GM12878 (cell line): ENCODE measurements at regions not wholly inside any gene's neighbourhood (a gene's known extent, or its start where the extent isn't known, plus 50 kb on each side); places are given as distances from the start of the nearest gene placed in this dataset.

Experiments
- ATAC-seq: fragments of 200-7000 bp; cut with Tn5 transposase; 3 replicates; pipeline ENCODE4 v1.9.1; 2020; ENCODE audit warnings: mild to moderate bottlenecking, moderate library complexity
- BruUV-seq: library from RNA; stranded (reverse); fragments of 400-500 nt; replicated peaks from 2 replicates; lab custom pipeline; 2021; lab: Mats Ljungman, UMichigan
- CTCF ChIA-PET: fragments of 300-600 bp; sonication (Branson Sonifier 250); formaldehyde crosslinking; extraction: SDS; loops from one replicate; lab custom pipeline; 2021; ENCODE audit warnings: inconsistent platforms; lab: Yijun Ruan, JAX
- POLR2A ChIA-PET: fragments of 350-600 bp; formaldehyde crosslinking; extraction: SDS; loops from one replicate; lab custom pipeline; 2021; ENCODE audit warnings: inconsistent platforms; lab: Charles Lee
- RAD21 ChIA-PET: fragments of 300-600 bp; sonication (Branson Sonifier 250); formaldehyde crosslinking; loops from one replicate; lab custom pipeline; 2023; ENCODE audit warnings: antibody characterized with exemption; ENCODE audit not compliant: unreplicated experiment; lab: Charles Lee
- SMC1A ChIA-PET: fragments of 300-600 bp; sonication (Branson Sonifier 250); formaldehyde crosslinking; loops from one replicate; lab custom pipeline; 2023; ENCODE audit not compliant: unreplicated experiment, uncharacterized antibody; lab: Charles Lee
- DNase-seq: peaks from one replicate; pipeline ENCODE4 v3.0.0-alpha.2; 2011; ENCODE audit warnings: low read depth, low spot score
- FAIRE-seq: peaks from 3 replicates; lab custom pipeline; 2011; peaks lifted over from hg19 to GRCh38; lab: Jason Lieb, UNC
- H2AFZ ChIP-seq: 2 replicates; pipeline ENCODE4 v1.6.0; 2011; ENCODE audit warnings: low read depth, low read length, control low read depth; ENCODE audit not compliant: control insufficient read depth
- H3K27ac ChIP-seq: 2 replicates; pipeline ENCODE4 v1.5.1; 2011; ENCODE audit warnings: control low read depth; ENCODE audit not compliant: control insufficient read depth, insufficient read depth
- H3K27me3 ChIP-seq, 2 experiments: replicated peaks in 1 of 2; 2 replicates each; pipeline versions ENCODE4 v1.6.0 to v1.6.1; 2011; ENCODE audit warnings: low read length in 1 of 2; ENCODE audit not compliant: control insufficient read depth in 2 of 2, insufficient read depth in 2 of 2
- H3K36me3 ChIP-seq, 2 experiments: 2 replicates each; pipeline ENCODE4 v1.5.1; 2011; ENCODE audit warnings: low read length in 1 of 2; ENCODE audit not compliant: control insufficient read depth in 2 of 2, insufficient read depth in 2 of 2
- H3K4me1 ChIP-seq: 2 replicates; pipeline ENCODE4 v1.6.1; 2011; ENCODE audit warnings: mild to moderate bottlenecking, low read length, moderate library complexity, mixed read lengths; ENCODE audit not compliant: control insufficient read depth, insufficient read depth
- H3K4me2 ChIP-seq: 2 replicates; pipeline ENCODE4 v1.6.0; 2011; ENCODE audit warnings: control low read depth; ENCODE audit not compliant: control insufficient read depth, insufficient read depth
- H3K4me3 ChIP-seq: fragments of 200-600 bp; sonication (generic); 2 replicates; pipeline ENCODE4 v1.5.1; 2016
- H3K79me2 ChIP-seq: 2 replicates; pipeline ENCODE4 v1.6.0; 2011; ENCODE audit warnings: low read length; ENCODE audit not compliant: control insufficient read depth, insufficient read depth
- H3K9ac ChIP-seq: 2 replicates; pipeline ENCODE4 v1.8.0; 2011; ENCODE audit warnings: low read length, control low read depth, mixed read lengths; ENCODE audit not compliant: control insufficient read depth, insufficient read depth
- H3K9me3 ChIP-seq: replicated peaks from 3 replicates; pipeline ENCODE4 v1.5.1; 2011; ENCODE audit warnings: mild to moderate bottlenecking, low read length; ENCODE audit not compliant: control insufficient read depth, insufficient read depth
- H4K20me1 ChIP-seq: 2 replicates; pipeline ENCODE4 v1.6.0; 2011; ENCODE audit not compliant: control insufficient read depth, insufficient read depth
- CBFB ChIP-seq: IDR thresholded peaks from 2 replicates; pipeline ENCODE4 v1.6.1; 2016; ENCODE audit warnings: antibody characterized with exemption, low read depth
- CEBPB ChIP-seq, 2 experiments: fragments of 150-350 bp in 1 of 2; IDR thresholded peaks; 2 replicates each; pipeline ENCODE4 v1.6.1; 2012 to 2014; ENCODE audit warnings: low read depth in 2 of 2, low read length in 2 of 2, borderline replicate concordance in 1 of 2, inconsistent platforms in 1 of 2
- JUND ChIP-seq: IDR thresholded peaks from 2 replicates; pipeline ENCODE4 v1.6.1; 2012; ENCODE audit warnings: low read depth, mild to moderate bottlenecking, low read length, improper control_type of control experiment, moderate library complexity
- KAT2A ChIP-seq: conservative IDR thresholded peaks from 2 replicates; pipeline ENCODE4 v1.6.1; 2011; ENCODE audit warnings: low read depth, low read length; ENCODE audit not compliant: control insufficient read depth
- KLF5 ChIP-seq: fragments of 450-650 bp; IDR thresholded peaks from 2 replicates; pipeline ENCODE4 v1.6.1; 2014; ENCODE audit warnings: mild to moderate bottlenecking; ENCODE audit not compliant: partially characterized antibody
- WRNIP1 ChIP-seq: IDR thresholded peaks from 2 replicates; pipeline ENCODE4 v1.6.1; 2011; ENCODE audit warnings: low read depth, low read length, improper control_type of control experiment, borderline replicate concordance
- ZSCAN29 ChIP-seq: fragments of 450-650 bp; IDR thresholded peaks from 2 replicates; pipeline ENCODE4 v1.6.1; 2017; ENCODE audit warnings: mild to moderate bottlenecking, moderate library complexity
- WGBS: methylation state at CpG from one replicate; pipeline ENCODE4 v1.1.6; 2016; ENCODE audit warnings: low lambda C conversion rate; ENCODE audit not compliant: insufficient replicate concordance, insufficient coverage; ENCODE audit errors: missing lambda C conversion rate; 5-methylcytosine and 5-hydroxymethylcytosine counted together
- in situ Hi-C: fragments of 300-500 bp; cut with MboI; formaldehyde crosslinking; loops from 9 replicates; pipeline ENCODE4 v1.14.3; 2018; ENCODE audit warnings: mixed read lengths
- intact Hi-C: fragments of 100-400 bp; cut with micrococcal nuclease; formaldehyde crosslinking; loops from one replicate; pipeline ENCODE4 v1.14.2; 2022; ENCODE audit not compliant: unreplicated experiment
- TF ChIP-seq, protein P1 (sequence below): fragments of 450-650 bp; IDR thresholded peaks from 2 replicates; pipeline ENCODE4 v1.6.1; 2016; ENCODE audit warnings: mild to moderate bottlenecking
- TF ChIP-seq, protein P2 (sequence below): IDR thresholded peaks from 2 replicates; pipeline ENCODE4 v1.6.1; 2012; ENCODE audit warnings: low read depth, low read length, improper control_type of control experiment

DNA sequence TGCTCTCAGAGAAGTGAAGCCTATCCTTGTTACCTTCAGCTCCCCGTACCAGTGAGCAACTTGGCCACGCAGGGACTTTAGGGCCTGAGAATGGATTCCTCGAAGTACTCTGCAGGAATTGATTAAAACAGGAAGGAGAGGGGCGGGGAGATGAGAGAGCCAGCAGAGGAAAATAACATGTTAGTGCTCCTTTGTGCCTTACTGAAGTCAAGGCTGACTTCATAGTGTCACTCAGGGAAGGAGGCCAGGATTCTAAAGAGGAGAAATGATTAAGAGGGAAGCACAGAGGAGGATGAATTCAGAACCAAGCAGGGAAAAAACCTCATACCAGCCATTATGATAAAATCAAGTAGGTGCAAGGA is 195.6 kb upstream of the RHOBTB1 start (continued):
- TF ChIP-seq WRNIP1: no peak

DNA sequence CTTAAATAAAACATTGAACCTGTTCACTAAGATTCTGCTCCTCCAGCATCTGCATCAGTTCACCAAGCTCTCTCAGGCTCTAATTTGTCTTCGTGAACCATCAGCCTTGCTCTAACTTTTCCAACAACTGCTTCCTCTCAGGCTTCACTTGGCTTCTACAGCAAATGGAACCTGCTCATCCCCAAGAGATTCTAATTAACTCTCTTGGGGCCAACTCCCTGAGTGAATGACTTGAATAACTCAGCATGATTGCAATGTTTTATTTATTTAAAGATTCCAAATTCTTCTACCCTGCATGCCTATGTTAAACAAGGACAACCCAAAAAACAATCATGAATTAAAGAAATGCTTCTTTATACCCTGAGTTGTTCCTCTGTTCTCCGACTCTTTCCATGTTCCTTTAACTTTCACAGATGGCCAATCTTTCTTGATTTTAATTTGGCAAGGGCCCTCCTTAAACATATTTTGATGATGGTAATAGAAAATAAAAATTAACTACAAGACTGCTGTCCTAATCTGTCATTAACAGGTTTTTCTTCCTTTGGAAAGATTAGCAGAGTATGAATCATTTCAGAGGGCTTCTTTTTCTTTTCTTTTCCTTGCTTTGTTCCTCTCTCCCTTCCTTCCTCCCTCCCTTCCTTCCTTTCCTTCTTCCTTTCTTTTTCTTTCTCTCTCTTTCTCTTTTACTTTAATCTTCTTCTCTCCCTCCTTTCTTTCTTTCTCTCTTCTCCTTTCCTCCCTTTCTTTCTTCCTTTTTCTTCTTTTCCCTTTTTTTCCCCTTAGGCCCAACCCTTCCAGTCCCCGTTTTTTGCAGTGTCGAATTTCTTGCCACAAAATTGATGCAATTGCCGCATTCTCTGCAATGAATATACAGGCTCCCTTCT is 195.0 kb upstream of the RHOBTB1 start:
- DNase-seq: no peak
- no peak overlapping the region for H3K4me3 ChIP-seq
- TF ChIP-seq ZSCAN29: no peak
- TF ChIP-seq JUND: no peak
- TF ChIP-seq CEBPB (IDR thresholded peaks at IDR 0.05; ENCODE audit: borderline replicate concordance in 1 of 2, low read depth in 2 of 2, low read length in 2 of 2): no peak
- TF ChIP-seq KAT2A: no peak
- TF ChIP-seq, protein P1, sequence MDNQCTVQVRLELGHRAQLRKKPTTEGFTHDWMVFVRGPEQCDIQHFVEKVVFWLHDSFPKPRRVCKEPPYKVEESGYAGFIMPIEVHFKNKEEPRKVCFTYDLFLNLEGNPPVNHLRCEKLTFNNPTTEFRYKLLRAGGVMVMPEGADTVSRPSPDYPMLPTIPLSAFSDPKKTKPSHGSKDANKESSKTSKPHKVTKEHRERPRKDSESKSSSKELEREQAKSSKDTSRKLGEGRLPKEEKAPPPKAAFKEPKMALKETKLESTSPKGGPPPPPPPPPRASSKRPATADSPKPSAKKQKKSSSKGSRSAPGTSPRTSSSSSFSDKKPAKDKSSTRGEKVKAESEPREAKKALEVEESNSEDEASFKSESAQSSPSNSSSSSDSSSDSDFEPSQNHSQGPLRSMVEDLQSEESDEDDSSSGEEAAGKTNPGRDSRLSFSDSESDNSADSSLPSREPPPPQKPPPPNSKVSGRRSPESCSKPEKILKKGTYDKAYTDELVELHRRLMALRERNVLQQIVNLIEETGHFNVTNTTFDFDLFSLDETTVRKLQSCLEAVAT: no peak
- TF ChIP-seq, protein P2, sequence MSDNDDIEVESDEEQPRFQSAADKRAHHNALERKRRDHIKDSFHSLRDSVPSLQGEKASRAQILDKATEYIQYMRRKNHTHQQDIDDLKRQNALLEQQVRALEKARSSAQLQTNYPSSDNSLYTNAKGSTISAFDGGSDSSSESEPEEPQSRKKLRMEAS: no peak
- no peak for TF ChIP-seq KLF5
- TF ChIP-seq CBFB: no peak
- RAD21 ChIA-PET: interaction anchor here (1.3 to 2.2 kb wide), 3 partner anchors 9 to 68 kb away, joined by 3 to 10 read pairs (median 7); no protein-coding TSS in a partner anchor
- POLR2A ChIA-PET: no interaction called here
- no peak overlapping the region for H3K27ac ChIP-seq
- ATAC-seq: no peak
- CTCF ChIA-PET: interaction anchor here (1.1 to 4.6 kb wide), 8 partner anchors 11 to 595 kb away, joined by 3 to 46 read pairs (median 14); no protein-coding TSS in a partner anchor
- FAIRE-seq: no peak
- H3K9me3 ChIP-seq: no peaks in the 10 kb centered on the region; the same call in 2 of the 3 replicates
- 23% methylated on average over 5 of the region's 5 CpGs for WGBS
- no peak overlapping the region for H2AFZ ChIP-seq
- H3K79me2 ChIP-seq: no peaks in the 10 kb centered on the region
- peaks cover 7% of the 10 kb centered on the region; the same call in 1 of the 2 replicates for H3K4me1 ChIP-seq
- BruUV-seq: no TSS peak
- H4K20me1 ChIP-seq: no peaks in the 10 kb centered on the region
- no peak overlapping the region for H3K9ac ChIP-seq
- SMC1A ChIA-PET: interaction anchor here (1.3 to 2.2 kb wide), 2 partner anchors 18 to 594 kb away, joined by 4 to 8 read pairs; no protein-coding TSS in a partner anchor
- H3K27me3 ChIP-seq: no peaks in the 10 kb centered on the region
- H3K36me3 ChIP-seq: no peaks in the 10 kb centered on the region
- intact Hi-C loops: loop anchor here (10.0 kb wide), 1 partner anchor 256 kb away; no protein-coding TSS in a partner anchor
- in situ Hi-C loops: loop anchor here (5.0 to 25.0 kb wide), 2 partner anchors 148 to 698 kb away; no protein-coding TSS in a partner anchor
- no peak overlapping the region for H3K4me2 ChIP-seq
